ENCODE measurements at regions not wholly inside any gene's neighbourhood (a gene's known extent, or its start where the extent isn't known, plus 50 kb on each side); places are given as distances from the start of the nearest gene placed in this dataset.

- no peak for TF ChIP-seq CTCF (IDR thresholded peaks at IDR 0.05 in 2 of 3, conservative IDR thresholded peaks at IDR 0.05 in 1 of 3; ENCODE audit: control insufficient read depth in 2 of 3, extremely low read depth in 1 of 3, insufficient read depth in 1 of 3, low read depth in 3 of 3, low read length in 3 of 3)
- no peak for TF ChIP-seq SIX5 (IDR thresholded peaks at IDR 0.05; ENCODE audit: low read depth, low read length, severe bottlenecking)
- no peak for TF ChIP-seq ZNF384 (IDR thresholded peaks at IDR 0.05; ENCODE audit: borderline replicate concordance, low read depth, low read length)
- no peak for TF ChIP-seq BRCA1 (IDR thresholded peaks at IDR 0.05; ENCODE audit: low read depth, low read length)
- no peak for TF ChIP-seq POLR2AphosphoS5 (IDR thresholded peaks at IDR 0.05; ENCODE audit: low read length)
- no peak for TF ChIP-seq KDM1A (IDR thresholded peaks at IDR 0.05; ENCODE audit: borderline replicate concordance)
- no peak for TF ChIP-seq GATAD2B (conservative IDR thresholded peaks at IDR 0.05; ENCODE audit: low read depth)
- no peak for TF ChIP-seq ZBTB11 (CRISPR knock-in tag; IDR thresholded peaks at IDR 0.05)
- TF ChIP-seq EP300 (IDR thresholded peaks at IDR 0.05; ENCODE audit: borderline replicate concordance in 1 of 2, control insufficient read depth in 1 of 2, low read depth in 2 of 2, low read length in 2 of 2) = no peak
- TF ChIP-seq SIN3A (IDR thresholded peaks at IDR 0.05; ENCODE audit: low read depth, low read length) = no peak
- TF ChIP-seq POLR2A (IDR thresholded peaks at IDR 0.05; ENCODE audit: low read depth, low read length) = no peak
Measured at GRCh38 chr7:47202146-47202783, 379.6 kb downstream of the TNS3 start.
